ENCODE measurements at regions not wholly inside any gene's neighbourhood (a gene's known extent, or its start where the extent isn't known, plus 50 kb on each side); places are given as distances from the start of the nearest gene placed in this dataset.
"Not testable (repeated sequence)": the region's sequence is repeated elsewhere in the genome, so short reads cannot be mapped to it uniquely, and the experiment has no call there.

DNA sequence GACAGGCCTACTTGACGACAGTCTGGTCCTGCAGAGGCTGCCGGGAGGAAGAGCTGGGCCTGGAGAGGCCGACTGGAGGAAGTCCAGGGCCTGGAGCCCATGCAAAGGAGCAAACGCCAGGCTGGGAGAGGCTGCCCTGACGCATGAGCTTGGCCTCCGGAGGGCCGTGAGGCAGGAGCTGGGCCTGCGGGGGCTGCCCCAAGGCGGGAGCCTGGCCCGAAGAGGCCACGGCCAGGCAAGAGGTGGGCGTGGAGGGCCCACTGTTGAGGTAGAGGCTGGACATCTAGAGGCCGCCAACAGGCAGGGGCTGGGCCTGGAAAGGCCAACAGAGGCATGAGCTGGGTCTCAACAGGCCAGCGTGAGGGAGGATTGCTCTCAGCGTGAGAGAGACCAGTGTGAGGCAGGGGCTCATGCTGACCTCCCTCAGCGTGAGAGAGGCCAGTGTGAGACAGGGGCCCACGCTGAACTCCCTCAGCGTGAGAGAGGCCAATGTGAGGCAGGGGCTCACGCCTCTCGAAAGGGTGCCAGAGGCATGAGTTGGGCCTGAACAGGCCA, 320.6 kb downstream of the ZNF479 start:
- H3K4me1 ChIP-seq; DNase-seq; H3K9me3 ChIP-seq; H3K27me3 ChIP-seq; intact Hi-C loops (cut with DNase I); H3K27ac ChIP-seq; H3K4me3 ChIP-seq; H3K36me3 ChIP-seq: not testable (repeated sequence)
- 87 to 93% methylated on average over 20 of the region's 20 CpGs for WGBS, 2 donors

DNA sequence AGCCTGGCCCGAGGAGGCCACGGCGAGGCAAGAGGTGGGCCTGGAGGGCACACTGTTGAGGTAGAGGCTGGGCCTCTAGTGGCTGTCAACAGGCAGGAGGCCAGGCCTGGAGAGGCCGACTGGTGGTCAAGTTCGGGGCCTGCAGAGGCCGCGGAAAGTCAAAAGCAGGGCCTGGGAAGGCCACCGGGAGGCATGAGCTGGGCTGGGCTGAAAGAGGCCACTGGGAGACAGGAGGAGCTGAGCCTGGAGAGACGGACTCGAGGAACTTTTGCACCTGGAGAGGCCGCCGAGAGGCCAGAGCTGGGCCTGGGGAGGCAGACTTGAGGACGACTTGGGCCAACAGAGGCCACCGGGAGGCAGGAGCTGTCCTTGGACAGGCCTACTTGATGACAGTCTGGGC, 321.2 kb downstream of the ZNF479 start:
- DNase-seq, result no peak
- no peaks in the 10 kb centered on the region for H3K27me3 ChIP-seq
- H3K27ac ChIP-seq, result no peak overlapping the region
- no peaks in the 10 kb centered on the region for H3K4me1 ChIP-seq
- WGBS, 2 donors, result 93 to 94% methylated on average over 14 of the region's 14 CpGs
- intact Hi-C loops (cut with DNase I), result no loop called here
- no peaks in the 10 kb centered on the region for H3K9me3 ChIP-seq
- TF ChIP-seq, protein P1, sequence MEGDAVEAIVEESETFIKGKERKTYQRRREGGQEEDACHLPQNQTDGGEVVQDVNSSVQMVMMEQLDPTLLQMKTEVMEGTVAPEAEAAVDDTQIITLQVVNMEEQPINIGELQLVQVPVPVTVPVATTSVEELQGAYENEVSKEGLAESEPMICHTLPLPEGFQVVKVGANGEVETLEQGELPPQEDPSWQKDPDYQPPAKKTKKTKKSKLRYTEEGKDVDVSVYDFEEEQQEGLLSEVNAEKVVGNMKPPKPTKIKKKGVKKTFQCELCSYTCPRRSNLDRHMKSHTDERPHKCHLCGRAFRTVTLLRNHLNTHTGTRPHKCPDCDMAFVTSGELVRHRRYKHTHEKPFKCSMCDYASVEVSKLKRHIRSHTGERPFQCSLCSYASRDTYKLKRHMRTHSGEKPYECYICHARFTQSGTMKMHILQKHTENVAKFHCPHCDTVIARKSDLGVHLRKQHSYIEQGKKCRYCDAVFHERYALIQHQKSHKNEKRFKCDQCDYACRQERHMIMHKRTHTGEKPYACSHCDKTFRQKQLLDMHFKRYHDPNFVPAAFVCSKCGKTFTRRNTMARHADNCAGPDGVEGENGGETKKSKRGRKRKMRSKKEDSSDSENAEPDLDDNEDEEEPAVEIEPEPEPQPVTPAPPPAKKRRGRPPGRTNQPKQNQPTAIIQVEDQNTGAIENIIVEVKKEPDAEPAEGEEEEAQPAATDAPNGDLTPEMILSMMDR (IDR thresholded peaks at IDR 0.05), result no peak
- TF ChIP-seq POLR2AphosphoS5 (IDR thresholded peaks at IDR 0.05) (no peak), EP300 (IDR thresholded peaks at IDR 0.05) (no peak), POLR2A (IDR thresholded peaks at IDR 0.05) (no peak)
- H3K4me3 ChIP-seq, result no peak overlapping the region
- no peaks in the 10 kb centered on the region for H3K36me3 ChIP-seq

DNA sequence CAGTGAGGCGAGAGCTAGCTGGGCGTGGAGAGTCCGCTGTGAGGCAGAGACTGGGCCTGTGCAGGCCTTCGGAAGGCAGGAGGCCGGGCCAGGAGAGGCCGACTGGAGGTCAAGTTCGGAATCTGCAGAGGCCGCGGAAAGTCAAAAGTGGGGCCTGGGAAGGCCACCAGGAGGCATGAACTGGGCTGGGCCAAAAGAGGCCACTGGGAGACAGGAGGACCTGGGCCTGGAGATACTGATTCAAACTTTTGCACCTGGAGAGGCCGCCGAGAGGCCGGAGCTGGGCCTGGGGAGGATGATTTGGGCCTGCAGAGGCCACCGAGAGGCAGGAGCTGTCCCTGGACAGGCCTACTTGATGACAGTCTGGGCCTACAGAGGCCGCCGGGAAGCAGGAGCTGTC, 321.8 kb downstream of the ZNF479 start:
- Histone ChIP-seq H3K4me3 (no peak overlapping the region), H3K4me1 (no peaks in the 10 kb centered on the region), H3K36me3 (no peaks in the 10 kb centered on the region), H3K27ac (no peak overlapping the region), H3K9me3 (no peaks in the 10 kb centered on the region), H3K27me3 (no peaks in the 10 kb centered on the region)
- no peak for DNase-seq
- intact Hi-C loops (cut with DNase I), result no loop called here
- WGBS, 2 donors, result 93 to 94% methylated on average over 15 of the region's 15 CpGs
- no peak for TF ChIP-seq POLR2AphosphoS5 (IDR thresholded peaks at IDR 0.05)
- TF ChIP-seq EP300 (IDR thresholded peaks at IDR 0.05), result no peak
- TF ChIP-seq, protein P1 (IDR thresholded peaks at IDR 0.05), result no peak
- TF ChIP-seq POLR2A (IDR thresholded peaks at IDR 0.05), result no peak

DNA sequence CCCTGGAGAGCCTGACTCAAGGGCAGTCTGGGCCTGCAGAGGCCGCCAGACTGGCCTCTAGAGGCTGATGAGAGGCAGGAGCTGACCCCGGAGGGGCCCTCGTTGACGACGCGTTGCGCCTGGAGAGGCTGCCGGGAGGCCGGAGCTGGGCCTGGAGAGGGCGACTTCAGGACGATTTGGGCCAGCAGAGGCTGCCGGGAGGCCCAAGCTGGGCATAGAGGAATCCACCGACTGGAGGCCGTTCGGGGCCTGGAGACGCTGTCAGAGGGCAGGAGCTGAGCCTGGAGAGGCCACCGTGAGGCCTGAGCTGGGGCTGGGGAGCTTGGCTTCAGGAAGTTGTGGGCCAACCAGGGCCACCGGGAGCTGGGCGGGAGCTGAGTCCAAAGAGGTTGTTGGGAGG, 322.5 kb downstream of the ZNF479 start:
- WGBS, 2 donors, result 91 to 93% methylated on average over 19 of the region's 19 CpGs
- H3K4me3 ChIP-seq; H3K27ac ChIP-seq; H3K36me3 ChIP-seq; intact Hi-C loops (cut with DNase I); DNase-seq; H3K4me1 ChIP-seq; H3K9me3 ChIP-seq; H3K27me3 ChIP-seq: not testable (repeated sequence)

DNA sequence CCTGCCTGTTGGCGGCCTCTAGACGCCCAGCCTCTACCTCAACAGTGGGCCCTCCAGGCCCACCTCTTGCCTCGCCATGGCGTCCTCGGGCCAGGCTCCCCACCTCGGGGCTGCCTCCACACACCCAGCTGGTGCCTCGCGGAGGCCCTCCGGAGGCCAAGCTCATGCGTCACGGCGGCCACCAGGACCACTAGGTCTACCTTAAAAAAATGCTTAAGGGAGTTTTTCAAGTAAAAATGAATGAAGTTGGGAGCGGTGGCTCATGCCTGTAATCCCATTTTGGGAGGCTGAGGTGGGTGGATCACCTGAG, 327.5 kb downstream of the ZNF479 start:
- DNase-seq; H3K4me3 ChIP-seq; H3K4me1 ChIP-seq; intact Hi-C loops (cut with DNase I); H3K9me3 ChIP-seq; H3K36me3 ChIP-seq; H3K27me3 ChIP-seq; H3K27ac ChIP-seq: not testable (repeated sequence)
- 87 to 92% methylated on average over 12 to 13 of the region's 13 CpGs for WGBS, 2 donors

DNA sequence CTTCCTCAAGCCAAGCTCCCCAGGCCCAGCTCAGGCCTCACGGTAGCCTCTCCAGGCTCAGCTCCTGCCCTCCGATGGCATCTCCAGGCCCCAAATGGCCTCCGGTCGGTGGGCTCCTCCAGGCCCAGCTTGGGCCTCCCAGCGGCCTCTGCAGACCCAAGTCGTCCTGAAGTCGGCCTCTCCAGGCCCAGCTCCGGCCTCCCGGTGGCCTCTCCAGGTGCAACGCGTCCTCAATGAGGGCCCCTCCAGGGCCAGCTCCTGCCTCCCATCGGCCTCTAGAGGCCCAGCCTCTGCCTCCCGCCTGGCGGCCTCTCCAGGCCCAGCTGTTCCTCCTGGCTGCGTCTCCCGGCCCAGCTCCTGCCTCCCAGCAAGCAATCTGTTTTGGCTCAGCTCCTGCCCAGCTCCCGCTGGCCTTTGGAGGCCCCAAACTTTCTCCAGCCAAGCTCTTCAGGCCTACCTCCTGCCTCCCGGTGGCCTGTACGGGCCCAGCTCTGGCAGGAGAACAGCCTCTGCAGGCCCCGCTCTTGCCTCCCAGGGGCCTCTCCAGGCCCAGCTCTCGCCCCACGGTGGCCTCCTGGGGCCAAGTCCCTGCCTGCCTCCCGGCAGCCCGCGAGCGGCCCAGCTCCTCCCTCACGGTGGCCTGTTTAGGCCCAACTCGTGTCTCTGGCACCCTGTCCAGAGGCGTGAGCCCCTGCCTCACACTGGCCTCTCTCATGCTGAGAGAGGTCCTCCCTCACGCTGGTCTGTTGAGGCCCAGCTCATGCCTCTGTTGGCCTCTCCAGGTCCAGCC, 328.1 kb downstream of the ZNF479 start:
- H3K27me3 ChIP-seq; intact Hi-C loops (cut with DNase I); H3K27ac ChIP-seq; H3K4me1 ChIP-seq; H3K4me3 ChIP-seq; DNase-seq; H3K36me3 ChIP-seq; H3K9me3 ChIP-seq: not testable (repeated sequence)
- whole genome bisulfite sequencing, 2 donors, result 87 to 89% methylated on average over 30 of the region's 30 CpGs

DNA sequence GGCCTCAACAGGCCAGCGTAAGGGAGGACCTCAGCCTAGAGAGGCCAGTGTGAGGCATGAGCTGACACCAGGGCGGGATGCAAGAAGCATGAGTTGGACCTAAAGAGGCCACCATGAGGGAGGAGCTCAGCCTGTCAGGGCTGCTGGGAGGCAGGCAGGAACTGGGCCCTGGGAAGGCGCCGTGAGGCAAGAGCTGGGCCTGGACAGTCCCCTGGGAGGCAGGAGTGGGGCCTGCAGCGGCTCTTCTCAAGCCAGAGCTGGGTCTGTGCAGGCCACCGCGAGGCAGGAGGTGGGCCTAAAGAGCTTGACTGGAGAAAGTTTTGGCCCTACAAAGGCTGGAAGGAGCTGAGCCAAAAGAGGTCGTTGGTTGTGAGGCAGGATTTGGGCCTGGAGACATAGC, 328.9 kb downstream of the ZNF479 start:
- intact Hi-C loops (cut with DNase I); H3K27ac ChIP-seq; H3K9me3 ChIP-seq; H3K4me3 ChIP-seq; H3K4me1 ChIP-seq; DNase-seq; H3K36me3 ChIP-seq; H3K27me3 ChIP-seq: not testable (repeated sequence)
- 81 to 84% methylated on average over 8 of the region's 8 CpGs for WGBS, 2 donors

DNA sequence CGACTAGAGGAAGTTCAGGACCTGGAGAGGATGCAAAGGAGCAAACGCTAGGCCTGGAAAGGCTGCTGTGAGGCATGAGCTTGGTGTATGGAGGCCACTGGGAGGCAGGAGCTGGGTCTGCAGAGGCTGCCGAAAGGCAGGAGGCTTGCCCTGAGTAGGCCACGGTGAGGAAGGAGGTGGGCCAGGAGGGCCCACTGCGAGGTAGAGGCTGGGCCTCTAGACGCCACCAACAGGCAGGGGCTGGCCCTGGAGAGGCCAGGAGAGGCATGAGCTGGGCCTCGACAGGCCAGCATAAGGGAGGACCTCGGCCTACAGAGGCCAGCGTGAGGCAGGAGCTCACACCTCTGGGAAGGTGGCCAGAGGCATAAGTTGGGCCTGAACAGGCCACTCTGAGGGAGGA, 330.0 kb downstream of the ZNF479 start:
- H3K27ac ChIP-seq; intact Hi-C loops (cut with DNase I); H3K36me3 ChIP-seq; H3K9me3 ChIP-seq; H3K27me3 ChIP-seq; DNase-seq; H3K4me1 ChIP-seq; H3K4me3 ChIP-seq: not testable (repeated sequence)
- WGBS, 2 donors, result 89 to 92% methylated on average over 2 of the region's 9 CpGs

DNA sequence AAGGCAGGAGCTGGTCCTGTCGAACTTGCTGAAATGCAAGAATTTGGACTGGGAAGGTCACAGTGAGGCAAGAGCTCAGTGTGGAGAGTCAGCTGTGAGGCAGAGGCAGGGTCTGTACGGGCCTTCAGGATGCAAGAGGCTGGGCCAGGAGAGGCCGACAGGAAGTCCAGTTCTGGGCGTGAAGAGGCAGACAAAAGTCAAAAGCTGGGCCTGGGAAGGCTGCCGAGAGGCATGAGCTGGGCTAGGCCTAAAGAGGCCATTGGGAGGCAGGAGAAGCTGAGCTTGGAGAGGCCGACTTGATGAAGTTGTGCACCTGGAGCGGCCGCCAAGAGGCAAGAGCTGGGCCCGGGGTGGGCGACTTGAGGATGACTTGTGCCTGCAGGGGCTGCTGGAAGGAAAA, 330.5 kb downstream of the ZNF479 start:
- H3K4me1 ChIP-seq; H3K27me3 ChIP-seq; DNase-seq; H3K9me3 ChIP-seq; intact Hi-C loops (cut with DNase I); H3K36me3 ChIP-seq; H3K4me3 ChIP-seq; H3K27ac ChIP-seq: not testable (repeated sequence)
- 81 to 88% methylated on average over 4 to 6 of the region's 10 CpGs for WGBS, 2 donors

DNA sequence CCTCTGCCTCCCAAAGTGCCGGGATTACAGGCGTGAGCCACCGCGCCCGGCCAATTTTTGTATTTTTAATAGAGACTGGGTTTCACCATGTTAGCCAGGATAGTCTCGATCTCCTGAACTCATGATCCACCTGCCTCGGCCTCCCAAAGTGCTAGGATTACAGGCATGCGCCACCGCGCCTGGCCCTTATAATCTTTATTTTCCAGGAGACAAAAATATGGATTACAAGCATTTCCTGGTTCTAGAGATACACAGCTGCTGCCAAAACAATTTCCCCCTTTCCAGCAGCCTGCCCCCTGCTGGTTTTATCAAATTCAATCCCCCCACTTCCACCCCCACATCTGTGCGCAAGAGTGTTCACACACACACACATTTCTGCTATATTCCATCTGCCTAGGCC, 333.4 kb downstream of the ZNF479 start:
- H3K4me1 ChIP-seq; H3K27ac ChIP-seq; intact Hi-C loops (cut with DNase I); DNase-seq; H3K4me3 ChIP-seq; H3K27me3 ChIP-seq; H3K9me3 ChIP-seq; H3K36me3 ChIP-seq: not testable (repeated sequence)
- 87 to 92% methylated on average over 11 of the region's 11 CpGs for whole genome bisulfite sequencing, 2 donors

DNA sequence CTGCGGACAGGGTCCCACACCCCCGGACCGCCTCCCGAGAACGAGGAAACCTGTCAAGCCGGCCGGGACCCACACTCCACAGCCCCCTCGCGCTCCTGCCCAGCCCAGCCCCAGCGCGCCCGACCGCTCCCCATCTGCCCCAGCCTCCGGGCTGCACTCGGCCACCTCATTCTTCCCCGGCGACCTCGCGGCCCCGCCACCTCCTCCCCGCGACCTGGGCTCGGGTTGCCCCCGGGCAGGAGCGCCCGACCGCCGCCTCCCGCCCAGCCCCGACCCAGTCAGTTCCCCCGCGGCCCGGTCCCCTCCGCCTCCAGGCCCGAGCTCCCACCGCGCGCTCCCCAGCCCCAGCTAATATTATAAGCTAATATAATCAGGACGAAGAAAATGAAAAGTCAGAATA, 344.8 kb downstream of the ZNF479 start:
- H3K27ac ChIP-seq; H3K27me3 ChIP-seq; H3K4me1 ChIP-seq; intact Hi-C loops (cut with DNase I); H3K9me3 ChIP-seq; DNase-seq; H3K36me3 ChIP-seq; H3K4me3 ChIP-seq: not testable (repeated sequence)
- 73 to 83% methylated on average over 39 of the region's 39 CpGs for WGBS, 2 donors

All from sigmoid colon (tissue), 6 donors.